ENCODE measurements at regions not wholly inside any gene's neighbourhood (a gene's known extent, or its start where the extent isn't known, plus 50 kb on each side); places are given as distances from the start of the nearest gene placed in this dataset.

DNA sequence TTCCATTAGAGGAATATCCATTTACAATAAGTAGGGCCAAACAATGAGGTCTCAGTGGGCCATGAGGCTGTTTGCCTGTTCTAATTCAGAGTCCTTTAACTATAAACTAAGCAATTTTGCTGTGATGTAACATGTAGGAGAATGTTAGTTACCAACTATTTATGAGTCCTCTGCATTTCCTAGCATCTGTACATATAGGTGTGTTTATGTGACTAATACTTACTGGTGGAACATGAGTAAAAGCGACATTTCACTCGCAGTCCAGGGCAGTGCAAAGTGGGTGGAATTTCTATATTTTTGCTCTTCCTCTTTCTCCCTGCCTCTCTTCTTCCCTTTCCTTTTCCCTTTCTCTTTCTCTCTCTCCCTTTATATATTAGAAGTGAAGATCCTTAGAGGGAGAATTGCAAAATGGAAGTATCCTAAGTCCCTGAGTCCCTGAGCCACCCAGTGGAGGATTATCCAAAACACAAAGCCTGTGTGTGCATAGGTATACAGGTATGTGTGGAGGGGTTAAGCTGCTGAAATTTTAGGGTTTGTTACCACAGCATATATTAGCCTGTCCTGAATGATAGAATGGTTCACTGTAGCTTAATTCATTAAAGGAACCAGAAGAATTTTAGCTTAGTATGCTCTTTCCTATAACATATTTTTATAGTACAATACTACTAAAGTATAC lies 487.0 kb upstream of the FANCL start:
- TF ChIP-seq, protein P1, sequence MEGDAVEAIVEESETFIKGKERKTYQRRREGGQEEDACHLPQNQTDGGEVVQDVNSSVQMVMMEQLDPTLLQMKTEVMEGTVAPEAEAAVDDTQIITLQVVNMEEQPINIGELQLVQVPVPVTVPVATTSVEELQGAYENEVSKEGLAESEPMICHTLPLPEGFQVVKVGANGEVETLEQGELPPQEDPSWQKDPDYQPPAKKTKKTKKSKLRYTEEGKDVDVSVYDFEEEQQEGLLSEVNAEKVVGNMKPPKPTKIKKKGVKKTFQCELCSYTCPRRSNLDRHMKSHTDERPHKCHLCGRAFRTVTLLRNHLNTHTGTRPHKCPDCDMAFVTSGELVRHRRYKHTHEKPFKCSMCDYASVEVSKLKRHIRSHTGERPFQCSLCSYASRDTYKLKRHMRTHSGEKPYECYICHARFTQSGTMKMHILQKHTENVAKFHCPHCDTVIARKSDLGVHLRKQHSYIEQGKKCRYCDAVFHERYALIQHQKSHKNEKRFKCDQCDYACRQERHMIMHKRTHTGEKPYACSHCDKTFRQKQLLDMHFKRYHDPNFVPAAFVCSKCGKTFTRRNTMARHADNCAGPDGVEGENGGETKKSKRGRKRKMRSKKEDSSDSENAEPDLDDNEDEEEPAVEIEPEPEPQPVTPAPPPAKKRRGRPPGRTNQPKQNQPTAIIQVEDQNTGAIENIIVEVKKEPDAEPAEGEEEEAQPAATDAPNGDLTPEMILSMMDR (IDR thresholded peaks at IDR 0.05; ENCODE audit: insufficient read depth, low read length), result no peak
- no peak for DNase-seq (ENCODE audit: low read depth)
- no peak overlapping the region for H3K4me3 ChIP-seq (ENCODE audit: low read depth, low read length)

DNA sequence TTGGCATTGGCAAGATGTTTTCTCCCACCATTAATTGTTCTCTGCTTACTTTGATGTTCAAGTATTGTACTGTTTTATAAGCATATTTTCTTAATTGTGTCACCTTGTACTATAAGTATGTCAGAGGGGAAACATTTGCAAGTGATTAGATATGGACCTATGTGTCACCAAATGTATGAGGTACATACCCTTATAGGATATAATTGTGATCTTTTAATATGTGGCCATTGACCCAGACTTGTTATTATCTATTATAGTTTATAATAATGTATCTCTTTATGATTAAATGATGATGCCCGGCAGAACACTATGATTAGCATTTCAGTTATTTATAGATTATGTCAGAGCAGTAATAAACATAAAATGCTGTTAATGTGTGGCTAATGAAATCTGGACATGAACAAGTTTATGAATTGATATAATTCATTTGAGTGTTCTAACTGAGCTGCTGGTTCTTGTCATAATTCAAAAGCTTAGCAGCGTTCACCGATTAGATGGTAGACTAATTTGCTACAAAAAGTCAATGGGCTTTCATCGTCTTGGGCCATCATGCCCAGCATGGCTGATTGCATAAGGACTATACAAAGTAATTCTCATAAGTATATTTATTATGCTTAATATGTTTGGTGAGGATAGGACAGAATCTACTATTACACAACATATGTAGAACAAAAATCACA lies 480.9 kb upstream of the FANCL start:
- TF ChIP-seq, protein P1 (IDR thresholded peaks at IDR 0.05; ENCODE audit: insufficient read depth, low read length), result no peak
- no peak overlapping the region for H3K4me3 ChIP-seq (ENCODE audit: low read depth, low read length)
- no peak for DNase-seq (ENCODE audit: low read depth)

DNA sequence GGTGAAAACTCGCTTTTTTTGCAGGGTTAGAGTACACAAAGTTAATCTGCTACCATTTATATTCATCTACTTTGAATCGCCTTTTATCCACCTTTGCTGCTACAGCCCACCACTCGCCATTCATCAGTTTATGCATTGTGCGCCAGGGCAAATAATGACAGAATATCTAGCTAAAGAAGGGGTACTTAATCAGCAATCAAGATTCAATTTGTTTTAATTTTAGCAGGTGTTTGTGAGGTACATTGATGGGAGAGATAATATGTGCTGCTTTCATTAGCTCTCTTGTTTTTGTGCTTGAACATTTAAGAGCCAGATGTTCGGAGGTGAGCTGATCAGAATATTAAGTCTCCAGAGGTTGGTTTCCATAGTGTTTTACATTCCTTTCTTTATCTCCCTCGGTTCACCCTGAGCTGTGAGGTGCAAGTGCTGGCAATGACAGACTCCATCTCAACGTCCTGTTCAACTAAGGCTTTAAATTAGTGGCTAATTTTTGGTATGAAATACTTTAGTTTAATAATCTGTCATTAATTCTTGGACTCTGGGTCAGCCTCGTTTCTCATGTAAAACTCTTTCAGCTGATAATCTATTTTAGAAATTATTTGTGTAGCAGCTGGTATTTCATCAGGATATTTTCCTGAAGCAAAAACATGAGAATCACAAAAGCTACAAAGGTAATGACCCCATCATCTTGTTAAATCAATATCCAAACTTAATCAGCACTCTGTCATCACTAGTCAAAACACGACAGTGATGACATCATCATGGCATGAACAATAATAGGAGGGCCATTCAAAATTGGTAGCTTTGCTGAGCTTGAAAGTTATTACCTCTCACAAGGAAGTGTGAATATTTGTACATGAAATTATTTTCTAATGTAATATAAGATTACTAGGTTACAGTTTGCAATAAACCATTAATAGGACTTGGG lies 479.9 kb upstream of the FANCL start:
- DNase-seq (ENCODE audit: low read depth), result no peak
- TF ChIP-seq, protein P1 (IDR thresholded peaks at IDR 0.05; ENCODE audit: insufficient read depth, low read length), result no peak
- no peak overlapping the region for H3K4me3 ChIP-seq (ENCODE audit: low read depth, low read length)

DNA sequence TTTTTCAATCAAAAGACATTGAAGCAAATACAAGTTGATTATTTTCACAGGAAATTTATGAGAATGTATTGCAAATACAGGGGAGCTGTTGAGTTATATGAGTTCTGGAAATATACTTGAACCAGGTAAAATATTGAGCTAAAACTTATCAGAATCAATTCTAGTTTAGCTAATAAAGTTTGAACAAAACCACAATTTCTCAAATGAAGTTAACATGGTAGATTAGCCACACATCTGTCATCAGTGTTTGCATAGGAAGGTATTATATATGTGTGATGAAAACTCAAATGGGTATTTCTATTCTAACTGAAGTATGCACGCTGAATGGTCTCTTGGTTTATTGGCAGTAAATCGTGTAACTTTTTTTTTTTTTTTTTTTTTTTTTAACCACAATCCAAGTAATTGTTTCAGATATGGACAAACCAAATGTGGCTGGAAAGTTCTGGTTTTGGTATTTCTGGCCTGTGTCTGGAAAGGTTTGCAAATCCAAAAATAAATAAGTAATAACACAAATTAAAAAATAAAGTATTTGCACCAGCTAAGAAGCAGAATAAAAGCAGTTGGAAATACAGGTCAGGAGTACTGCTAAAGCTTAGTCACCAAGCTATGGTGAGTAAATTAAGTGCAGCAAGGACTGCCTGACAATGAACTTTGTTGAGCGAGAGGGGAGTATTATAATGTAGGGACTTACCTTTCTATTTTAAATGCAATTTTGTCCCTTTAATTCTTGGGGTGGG lies 479.1 kb upstream of the FANCL start:
- TF ChIP-seq, protein P1 (IDR thresholded peaks at IDR 0.05; ENCODE audit: insufficient read depth, low read length), result no peak
- H3K4me3 ChIP-seq (ENCODE audit: low read depth, low read length), result no peak overlapping the region
- no peak for DNase-seq (ENCODE audit: low read depth)

DNA sequence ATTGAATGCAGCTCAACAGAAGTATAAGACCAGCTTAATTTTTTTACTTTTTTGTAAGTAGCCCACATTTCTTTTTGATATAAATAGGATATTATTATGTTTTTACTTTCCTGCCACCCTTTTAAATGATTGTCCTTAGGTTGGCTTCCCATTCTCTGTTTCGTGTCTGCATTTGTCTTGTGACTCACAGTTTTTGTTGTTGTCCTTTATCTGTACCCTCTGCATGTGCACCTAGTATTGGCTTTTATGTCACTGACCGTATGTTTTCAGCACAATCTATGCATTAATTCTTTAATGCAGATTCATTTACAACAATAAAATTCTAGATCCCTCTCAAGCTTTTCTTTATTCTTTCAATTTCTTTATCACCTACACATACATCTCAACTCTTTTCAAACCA lies 474.2 kb upstream of the FANCL start:
- DNase-seq (ENCODE audit: low read depth), result no peak
- H3K4me3 ChIP-seq (ENCODE audit: low read depth, low read length), result no peak overlapping the region
- TF ChIP-seq, protein P1 (IDR thresholded peaks at IDR 0.05; ENCODE audit: insufficient read depth, low read length), result no peak

DNA sequence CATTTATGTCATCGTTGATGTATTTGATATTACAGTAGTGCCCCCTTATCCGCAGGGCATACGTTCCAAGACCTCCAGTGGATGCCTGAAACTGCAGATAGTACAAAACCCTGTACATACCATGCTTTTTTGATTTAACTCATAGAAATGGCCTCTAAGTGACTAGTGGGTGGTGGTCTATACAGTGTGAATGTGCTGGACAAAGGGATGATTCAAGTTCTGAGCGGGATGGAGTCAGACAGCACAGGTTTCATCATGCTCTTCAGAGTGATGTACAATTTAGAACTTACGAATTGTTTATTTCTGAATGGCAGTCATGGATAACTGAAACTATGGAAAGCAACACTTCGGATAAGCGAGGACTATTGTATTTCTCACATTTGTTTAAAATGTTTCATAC lies 473.1 kb upstream of the FANCL start:
- DNase-seq (ENCODE audit: low read depth), result no peak
- TF ChIP-seq, protein P1 (IDR thresholded peaks at IDR 0.05; ENCODE audit: insufficient read depth, low read length), result no peak
- no peak overlapping the region for H3K4me3 ChIP-seq (ENCODE audit: low read depth, low read length)

Data from fibroblast of the aortic adventitia (primary cell).